CD4-positive, alpha-beta memory T cell (primary cell): ENCODE measurements at regions not wholly inside any gene's neighbourhood (a gene's known extent, or its start where the extent isn't known, plus 50 kb on each side); places are given as distances from the start of the nearest gene placed in this dataset.

ENCODE experiments used
- CTCF ChIA-PET: fragments of 350-600 bp; sonication (Branson Sonifier 250); formaldehyde crosslinking; loops from one replicate; lab custom pipeline; 2021; ENCODE audit warnings: inconsistent platforms; ENCODE audit not compliant: partially characterized antibody; lab: Charles Lee
- POLR2A ChIA-PET: fragments of 350-600 bp; sonication (Branson Sonifier 250); formaldehyde crosslinking; loops from one replicate; lab custom pipeline; 2021; ENCODE audit not compliant: partially characterized antibody; lab: Charles Lee
- DNase-seq, 5 donors: peaks; one replicate each; pipeline versions ENCODE4 v3.0.0 to v3.0.0-alpha.2; 2020 to 2022; ENCODE audit warnings: mixed read lengths in 1 of 5
- H3K27ac ChIP-seq: one replicate; pipeline ENCODE4 v1.7.0; 2013; ENCODE audit warnings: low read depth, low read length
- H3K27me3 ChIP-seq: 2 replicates; pipeline ENCODE4 v1.7.0; 2013; ENCODE audit warnings: mild to moderate bottlenecking, low read length, moderate library complexity; ENCODE audit not compliant: insufficient read depth
- H3K36me3 ChIP-seq: 2 replicates; pipeline ENCODE4 v1.7.0; 2013; ENCODE audit warnings: mild to moderate bottlenecking, low read length, moderate library complexity; ENCODE audit not compliant: insufficient read depth
- H3K4me1 ChIP-seq: 2 replicates; pipeline ENCODE4 v1.7.0; 2013; ENCODE audit warnings: mild to moderate bottlenecking, low read length, moderate library complexity; ENCODE audit not compliant: insufficient read depth
- H3K4me3 ChIP-seq, 2 donors: one replicate each; pipeline ENCODE4 v1.7.0; 2013; ENCODE audit warnings: low read length in 2 of 2, mild to moderate bottlenecking in 1 of 2
- H3K9me3 ChIP-seq, 2 donors: one replicate each; pipeline ENCODE4 v1.7.0; 2013; ENCODE audit warnings: low read length in 2 of 2, control low read depth in 1 of 2; ENCODE audit not compliant: control insufficient read depth in 1 of 2
- H3K27ac Mint-ChIP-seq, 7 donors: one replicate each; pipeline ENCODE4 v1.8.0; 2020 to 2021; ENCODE audit warnings: mixed read lengths in 7 of 7, mild to moderate bottlenecking in 6 of 7, inconsistent platforms in 3 of 7, moderate library complexity in 3 of 7
- H3K27me3 Mint-ChIP-seq, 2 donors: one replicate each; pipeline ENCODE4 v1.8.0; 2020 to 2021; ENCODE audit warnings: mixed read lengths in 2 of 2
- H3K36me3 Mint-ChIP-seq, 2 donors: one replicate each; pipeline ENCODE4 v1.8.0; 2020 to 2021; ENCODE audit warnings: mixed read lengths in 2 of 2, inconsistent platforms in 1 of 2, mild to moderate bottlenecking in 1 of 2
- H3K4me1 Mint-ChIP-seq, 4 donors: one replicate each; pipeline ENCODE4 v1.8.0; 2020 to 2021; ENCODE audit warnings: mixed read lengths in 4 of 4, mild to moderate bottlenecking in 1 of 4
- H3K4me3 Mint-ChIP-seq, 8 donors: one replicate each; pipeline ENCODE4 v1.8.0; 2020 to 2021; ENCODE audit warnings: mixed read lengths in 8 of 8, mild to moderate bottlenecking in 7 of 8, moderate library complexity in 6 of 8, inconsistent platforms in 3 of 8
- H3K9me3 Mint-ChIP-seq, 8 donors: one replicate each; pipeline ENCODE4 v1.8.0; 2020 to 2021; ENCODE audit warnings: mixed read lengths in 8 of 8, mild to moderate bottlenecking in 5 of 8, inconsistent platforms in 3 of 8, moderate library complexity in 1 of 8
- intact Hi-C: fragments of 100-400 bp; cut with micrococcal nuclease; formaldehyde crosslinking; loops from one replicate; pipeline ENCODE4 v1.15.1; 2023

GRCh38 chr16:22732959-22733358 is 81.0 kb upstream of the HS3ST2 start:
- Mint-ChIP-seq H3K4me3 (no peak overlapping the region), H3K4me1 (no peaks in the 10 kb centered on the region), H3K36me3 (no peaks in the 10 kb centered on the region), H3K27ac (no peak overlapping the region), H3K27me3 (peaks cover 9 to 16% of the 10 kb centered on the region in 2 donors), H3K9me3 (no peaks in the 10 kb centered on the region)
- H3K36me3 ChIP-seq: no peaks in the 10 kb centered on the region
- no peak for DNase-seq
- CTCF ChIA-PET: no interaction called here
- H3K4me3 ChIP-seq: no peak overlapping the region
- intact Hi-C loops: no loop called here
- H3K27me3 ChIP-seq: no peaks in the 10 kb centered on the region
- no peak overlapping the region for H3K27ac ChIP-seq
- POLR2A ChIA-PET: no interaction called here
- no peaks in the 10 kb centered on the region for H3K9me3 ChIP-seq
- H3K4me1 ChIP-seq: no peaks in the 10 kb centered on the region

GRCh38 chr16:22734368-22734767 is 79.6 kb upstream of the HS3ST2 start:
- POLR2A ChIA-PET: no interaction called here
- no peaks in the 10 kb centered on the region for H3K36me3 ChIP-seq
- H3K27me3 Mint-ChIP-seq: peaks cover 3 to 16% of the 10 kb centered on the region in 2 donors
- no peaks in the 10 kb centered on the region for H3K9me3 Mint-ChIP-seq
- no peak overlapping the region for H3K27ac ChIP-seq
- no peaks in the 10 kb centered on the region for H3K4me1 Mint-ChIP-seq
- no peak for DNase-seq
- H3K36me3 Mint-ChIP-seq: no peaks in the 10 kb centered on the region
- intact Hi-C loops: no loop called here
- no peaks in the 10 kb centered on the region for H3K4me1 ChIP-seq
- no peak overlapping the region for H3K4me3 ChIP-seq
- no peak overlapping the region for H3K27ac Mint-ChIP-seq
- no peaks in the 10 kb centered on the region for H3K9me3 ChIP-seq
- H3K27me3 ChIP-seq: no peaks in the 10 kb centered on the region
- no peak overlapping the region for H3K4me3 Mint-ChIP-seq
- CTCF ChIA-PET: no interaction called here

- CTCF ChIA-PET: no interaction called here
These were observed 77.2 kb upstream of the HS3ST2 start for GRCh38 chr16:22736791-22737190.

DNA sequence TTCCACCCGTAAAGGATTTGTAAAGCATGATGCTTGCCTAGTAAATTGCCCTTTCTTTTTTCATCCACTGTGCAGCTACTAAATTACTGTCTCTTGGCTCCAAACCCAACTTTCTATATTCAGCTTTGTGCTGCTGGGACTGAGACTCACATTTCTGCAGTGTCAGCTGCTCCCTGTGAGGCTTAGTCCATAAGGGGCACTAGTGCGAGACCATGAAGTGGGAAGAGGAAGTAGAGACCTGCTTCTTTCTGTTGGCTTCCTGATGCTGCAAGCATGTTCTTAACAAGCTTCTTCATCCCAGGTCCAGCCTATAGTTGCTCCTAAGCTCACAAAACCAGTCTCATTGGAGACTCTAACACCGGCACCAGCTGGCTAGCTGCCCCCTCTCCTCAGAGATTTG is 74.9 kb upstream of the HS3ST2 start:
- CTCF ChIA-PET: no interaction called here
- Mint-ChIP-seq H3K27me3 (peaks cover 15 to 16% of the 10 kb centered on the region in 2 donors), H3K4me1 (no peaks in the 10 kb centered on the region), H3K9me3 (peaks cover 2 to 10% (median 4%) of the 10 kb centered on the region in 8 donors), H3K4me3 (no peak overlapping the region), H3K27ac (no peak overlapping the region), H3K36me3 (no peaks in the 10 kb centered on the region)
- intact Hi-C loops: no loop called here
- no peaks in the 10 kb centered on the region for H3K9me3 ChIP-seq
- H3K4me1 ChIP-seq: no peaks in the 10 kb centered on the region
- H3K27me3 ChIP-seq: no peaks in the 10 kb centered on the region
- no peak overlapping the region for H3K4me3 ChIP-seq
- H3K36me3 ChIP-seq: no peaks in the 10 kb centered on the region
- no peak overlapping the region for H3K27ac ChIP-seq
- POLR2A ChIA-PET: no interaction called here
- DNase-seq: no peak

More at GRCh38 chr16:22736791-22737190, 77.2 kb upstream of the HS3ST2 start:
- DNase-seq: no peak
- H3K36me3 Mint-ChIP-seq: no peaks in the 10 kb centered on the region
- Histone ChIP-seq H3K27me3 (no peaks in the 10 kb centered on the region), H3K36me3 (no peaks in the 10 kb centered on the region), H3K27ac (no peak overlapping the region), H3K4me3 (no peak overlapping the region), H3K9me3 (no peaks in the 10 kb centered on the region), H3K4me1 (no peaks in the 10 kb centered on the region)
- POLR2A ChIA-PET: no interaction called here
- no peak overlapping the region for H3K4me3 Mint-ChIP-seq
- intact Hi-C loops: no loop called here
- peaks cover 8 to 17% of the 10 kb centered on the region in 2 donors for H3K27me3 Mint-ChIP-seq
- H3K4me1 Mint-ChIP-seq: no peaks in the 10 kb centered on the region
- peaks cover 0 to 2% (median 0%) of the 10 kb centered on the region in 8 donors for H3K9me3 Mint-ChIP-seq
- no peak overlapping the region for H3K27ac Mint-ChIP-seq

DNA sequence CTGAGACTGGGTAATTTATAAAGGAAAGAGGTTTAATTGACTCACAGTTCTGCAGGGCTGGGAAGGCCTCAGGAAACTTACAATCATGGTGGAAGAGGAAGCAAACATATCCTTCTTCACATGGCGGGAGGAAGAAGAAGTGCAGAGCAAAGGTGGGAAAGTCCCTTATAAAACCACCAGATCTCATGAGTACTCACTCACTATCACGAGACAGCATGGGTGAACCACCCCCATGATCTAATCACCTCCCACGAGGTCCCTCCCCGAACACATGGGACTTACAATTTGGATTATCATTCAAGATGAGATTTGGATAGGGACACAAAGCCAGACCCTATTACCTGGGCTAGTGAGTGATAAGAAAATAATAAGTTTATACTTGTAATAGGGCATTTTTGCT is 70.6 kb upstream of the HS3ST2 start:
- Histone ChIP-seq H3K4me1 (no peaks in the 10 kb centered on the region), H3K36me3 (no peaks in the 10 kb centered on the region), H3K4me3 (no peak overlapping the region), H3K27ac (no peak overlapping the region), H3K27me3 (no peaks in the 10 kb centered on the region), H3K9me3 (no peaks in the 10 kb centered on the region)
- Mint-ChIP-seq H3K36me3 (no peaks in the 10 kb centered on the region), H3K4me1 (no peaks in the 10 kb centered on the region), H3K9me3 (peaks cover 5 to 18% (median 13%) of the 10 kb centered on the region in 8 donors), H3K27ac (no peak overlapping the region), H3K27me3 (peaks cover 15 to 17% of the 10 kb centered on the region in 2 donors), H3K4me3 (no peak overlapping the region)
- ChIA-PET CTCF (no interaction called here), POLR2A (no interaction called here)
- no peak for DNase-seq
- intact Hi-C loops: no loop called here

DNA sequence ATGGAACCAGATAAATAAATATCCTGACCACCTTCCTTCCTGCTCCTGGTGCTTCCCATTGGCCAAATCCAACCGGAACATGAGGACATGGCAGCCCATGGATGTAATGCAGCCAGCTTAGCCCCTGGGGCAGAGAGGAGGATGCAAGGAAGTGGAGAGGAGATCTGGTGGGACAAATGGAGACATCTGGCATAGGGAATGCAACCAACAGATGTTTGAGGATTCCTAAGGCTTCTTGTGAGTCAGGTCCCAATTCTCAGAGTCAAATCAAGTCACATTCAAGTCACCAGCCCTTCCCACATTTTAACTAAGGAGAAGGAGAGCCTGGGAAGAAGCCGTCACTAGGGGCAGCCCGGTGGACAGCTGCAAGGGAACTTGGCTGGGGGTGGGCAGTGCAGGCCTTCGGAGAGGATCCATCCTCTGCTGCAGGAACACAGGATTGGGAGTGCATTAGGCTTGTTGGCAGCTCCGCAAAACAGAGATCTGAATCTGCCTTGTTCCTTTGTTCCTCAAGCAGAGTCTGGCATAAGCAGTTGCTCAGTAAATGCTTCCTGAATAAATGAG is 62.8 kb upstream of the HS3ST2 start:
- Mint-ChIP-seq H3K4me3 (no peak overlapping the region), H3K4me1 (no peaks in the 10 kb centered on the region), H3K36me3 (no peaks in the 10 kb centered on the region), H3K27ac (no peak overlapping the region), H3K9me3 (peaks cover 0 to 6% (median 2%) of the 10 kb centered on the region in 8 donors), H3K27me3 (peaks cover 0 to 3% of the 10 kb centered on the region in 2 donors)
- Histone ChIP-seq H3K36me3 (no peaks in the 10 kb centered on the region), H3K4me3 (no peak overlapping the region), H3K27me3 (no peaks in the 10 kb centered on the region), H3K27ac (no peak overlapping the region), H3K9me3 (no peaks in the 10 kb centered on the region), H3K4me1 (no peaks in the 10 kb centered on the region)
- no peak for DNase-seq
- ChIA-PET CTCF (no interaction called here), POLR2A (no interaction called here)
- intact Hi-C loops: no loop called here

DNA sequence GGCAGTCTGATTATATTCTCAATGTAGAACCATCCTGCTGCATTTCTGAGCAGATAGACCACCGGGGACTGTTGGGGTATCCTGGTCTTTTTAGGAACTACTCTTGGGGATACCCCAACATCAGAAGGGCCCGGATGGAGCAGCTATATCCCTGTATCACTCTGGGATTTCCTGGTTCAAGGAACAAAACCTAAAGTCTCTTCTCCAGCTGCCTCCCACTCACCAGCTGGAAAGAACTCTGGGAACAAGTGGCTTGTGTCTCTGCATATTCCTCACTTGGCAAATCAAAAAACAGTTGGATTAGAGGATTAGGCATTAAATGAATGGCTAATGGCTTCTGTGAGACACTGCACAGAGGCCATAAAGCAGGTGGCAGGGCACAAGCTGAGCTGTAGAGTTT is 62.3 kb upstream of the HS3ST2 start:
- intact Hi-C loops: no loop called here
- Histone ChIP-seq H3K9me3 (no peaks in the 10 kb centered on the region), H3K27ac (no peak overlapping the region), H3K27me3 (no peaks in the 10 kb centered on the region), H3K4me3 (no peak overlapping the region), H3K36me3 (no peaks in the 10 kb centered on the region), H3K4me1 (no peaks in the 10 kb centered on the region)
- Mint-ChIP-seq H3K4me1 (no peaks in the 10 kb centered on the region), H3K9me3 (peaks cover 0 to 3% (median 0%) of the 10 kb centered on the region in 8 donors), H3K36me3 (no peaks in the 10 kb centered on the region), H3K4me3 (no peak overlapping the region), H3K27me3 (peaks cover 0 to 2% of the 10 kb centered on the region in 2 donors), H3K27ac (no peak overlapping the region)
- DNase-seq: no peak
- ChIA-PET CTCF (no interaction called here), POLR2A (no interaction called here)
